ENCODE measurements at regions not wholly inside any gene's neighbourhood (a gene's known extent, or its start where the extent isn't known, plus 50 kb on each side); places are given as distances from the start of the nearest gene placed in this dataset.

DNA sequence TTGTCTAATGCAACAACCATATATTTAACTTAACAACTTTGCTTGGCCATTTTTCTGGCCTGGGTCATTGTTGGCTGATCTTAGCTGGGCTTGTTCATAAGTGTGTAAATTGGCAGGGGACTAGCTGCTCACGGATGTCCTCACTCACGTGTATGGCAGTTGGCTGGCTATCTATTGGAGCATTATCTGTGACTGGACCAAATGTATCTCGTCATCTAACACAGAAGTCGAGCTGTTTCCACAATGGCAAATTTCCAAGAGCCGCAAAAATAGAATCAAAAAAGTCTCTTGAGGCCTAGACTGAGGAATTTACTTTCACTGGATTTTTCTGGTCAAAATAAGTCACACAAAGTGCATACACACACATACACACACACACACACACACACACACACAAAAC is 893.3 kb downstream of the FAM181B start:
- H3K9me2 ChIP-seq (replicated peaks; ENCODE audit: low read length): no peaks in the 10 kb centered on the region
- H3K36me3 ChIP-seq (ENCODE audit: low read depth, low read length): no peaks in the 10 kb centered on the region
- no peak overlapping the region for H3K27ac ChIP-seq (ENCODE audit: low read length)
- no peak for TF ChIP-seq CTCF (conservative IDR thresholded peaks at IDR 0.05; ENCODE audit: low read depth, low read length)
- no peak for TF ChIP-seq EZH2 (IDR thresholded peaks at IDR 0.05; ENCODE audit: low read length, unreplicated experiment)
- TF ChIP-seq EZH2phosphoT487 (IDR thresholded peaks at IDR 0.05; ENCODE audit: borderline replicate concordance, low read length): no peak
- H3K27me3 ChIP-seq (ENCODE audit: low read length): no peaks in the 10 kb centered on the region
- intact Hi-C loops (cut with micrococcal nuclease): no loop called here
- no peaks in the 10 kb centered on the region for H3F3A ChIP-seq (ENCODE audit: low read length, unreplicated experiment)
- ChIA-PET CTCF (no interaction called here), POLR2A (ENCODE audit: unreplicated experiment) (no interaction called here)
- H3K9me3 ChIP-seq (ENCODE audit: low read length): peaks cover 25% of the 10 kb centered on the region
- H3K4me3 ChIP-seq (ENCODE audit: low read length): no peak overlapping the region
- ATAC-seq: no peak
- DNase-seq: no peak
- H3K79me2 ChIP-seq (ENCODE audit: low read length): no peaks in the 10 kb centered on the region
- no peaks in the 10 kb centered on the region for H3K4me1 ChIP-seq (ENCODE audit: insufficient read depth, low read length)
- H3K9ac ChIP-seq (ENCODE audit: low read length): no peak overlapping the region
- H2AFZ ChIP-seq (ENCODE audit: low read length): no peak overlapping the region
- H4K20me1 ChIP-seq (ENCODE audit: low read length): no peaks in the 10 kb centered on the region
- no peak overlapping the region for H3K4me2 ChIP-seq (ENCODE audit: low read length)
- BruUV-seq (replicated peaks): no TSS peak

DNA sequence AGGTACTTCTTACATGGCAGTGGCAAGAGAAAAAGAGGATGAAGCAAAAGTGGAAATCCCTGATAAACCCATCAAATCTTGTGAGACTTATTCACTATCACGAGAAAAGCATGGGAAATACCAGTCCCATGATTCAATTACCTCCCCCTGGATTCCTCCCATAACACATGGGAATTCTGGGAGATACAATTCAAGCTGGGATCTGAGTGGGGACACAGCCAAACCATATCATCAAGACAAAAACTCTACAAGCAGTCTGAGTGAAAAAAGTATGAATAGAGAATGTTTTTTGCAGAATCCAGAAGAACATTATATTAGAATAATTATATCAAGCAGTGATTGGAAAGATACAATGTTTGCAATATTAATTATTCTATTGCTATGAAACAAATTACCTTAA is 893.7 kb downstream of the FAM181B start:
- ATAC-seq (no peak), DNase-seq (no peak)
- peaks cover 24% of the 10 kb centered on the region for H3K9me3 ChIP-seq (ENCODE audit: low read length)
- H3K9me2 ChIP-seq (replicated peaks; ENCODE audit: low read length): no peaks in the 10 kb centered on the region
- H3F3A ChIP-seq (ENCODE audit: low read length, unreplicated experiment): no peaks in the 10 kb centered on the region
- H2AFZ ChIP-seq (ENCODE audit: low read length): no peak overlapping the region
- CTCF ChIA-PET: no interaction called here
- H3K4me2 ChIP-seq (ENCODE audit: low read length): no peak overlapping the region
- no peaks in the 10 kb centered on the region for H3K27me3 ChIP-seq (ENCODE audit: low read length)
- H4K20me1 ChIP-seq (ENCODE audit: low read length): no peaks in the 10 kb centered on the region
- H3K4me3 ChIP-seq (ENCODE audit: low read length): no peak overlapping the region
- no TSS peak for BruUV-seq (replicated peaks)
- no peak for TF ChIP-seq EZH2 (IDR thresholded peaks at IDR 0.05; ENCODE audit: low read length, unreplicated experiment)
- no peak for TF ChIP-seq CTCF (conservative IDR thresholded peaks at IDR 0.05; ENCODE audit: low read depth, low read length)
- no peak for TF ChIP-seq EZH2phosphoT487 (IDR thresholded peaks at IDR 0.05; ENCODE audit: borderline replicate concordance, low read length)
- H3K27ac ChIP-seq (ENCODE audit: low read length): no peak overlapping the region
- intact Hi-C loops (cut with micrococcal nuclease): no loop called here
- no peaks in the 10 kb centered on the region for H3K4me1 ChIP-seq (ENCODE audit: insufficient read depth, low read length)
- no peaks in the 10 kb centered on the region for H3K79me2 ChIP-seq (ENCODE audit: low read length)
- H3K9ac ChIP-seq (ENCODE audit: low read length): no peak overlapping the region
- H3K36me3 ChIP-seq (ENCODE audit: low read depth, low read length): no peaks in the 10 kb centered on the region
- POLR2A ChIA-PET (ENCODE audit: unreplicated experiment): no interaction called here

GRCh38 chr11:81839016-81839415 is 894.6 kb downstream of the FAM181B start:
- Histone ChIP-seq H3K9ac (ENCODE audit: low read length) (no peak overlapping the region), H3K4me3 (ENCODE audit: low read length) (no peak overlapping the region), H2AFZ (ENCODE audit: low read length) (no peak overlapping the region), H3K9me3 (ENCODE audit: low read length) (peaks cover 26% of the 10 kb centered on the region), H3K27me3 (ENCODE audit: low read length) (no peaks in the 10 kb centered on the region), H4K20me1 (ENCODE audit: low read length) (no peaks in the 10 kb centered on the region), H3K36me3 (ENCODE audit: low read depth, low read length) (no peaks in the 10 kb centered on the region), H3K4me2 (ENCODE audit: low read length) (no peak overlapping the region), H3K27ac (ENCODE audit: low read length) (no peak overlapping the region), H3K79me2 (ENCODE audit: low read length) (no peaks in the 10 kb centered on the region), H3F3A (ENCODE audit: low read length, unreplicated experiment) (no peaks in the 10 kb centered on the region), H3K4me1 (ENCODE audit: insufficient read depth, low read length) (no peaks in the 10 kb centered on the region), H3K9me2 (replicated peaks; ENCODE audit: low read length) (no peaks in the 10 kb centered on the region)
- no peak for ATAC-seq
- intact Hi-C loops (cut with micrococcal nuclease): no loop called here
- DNase-seq: no peak
- POLR2A ChIA-PET (ENCODE audit: unreplicated experiment): no interaction called here
- CTCF ChIA-PET: no interaction called here
- no TSS peak for BruUV-seq (replicated peaks)
- no peak for TF ChIP-seq EZH2 (IDR thresholded peaks at IDR 0.05; ENCODE audit: low read length, unreplicated experiment)

All from PC-3 (cell line).